H7 (cell line): ENCODE measurements at regions not wholly inside any gene's neighbourhood (a gene's known extent, or its start where the extent isn't known, plus 50 kb on each side); places are given as distances from the start of the nearest gene placed in this dataset.
"Not testable (repeated sequence)": the region's sequence is repeated elsewhere in the genome, so short reads cannot be mapped to it uniquely, and the experiment has no call there.

Experiments
- DNase-seq: peaks from one replicate; pipeline ENCODE4 v3.0.0; 2012
- H3K27me3 ChIP-seq: 2 replicates; pipeline ENCODE4 v1.6.0; 2011; ENCODE audit warnings: mild to moderate bottlenecking, low read length; ENCODE audit not compliant: control insufficient read depth, insufficient read depth
- H3K36me3 ChIP-seq: replicated peaks from 2 replicates; pipeline ENCODE4 v1.5.1; 2011; ENCODE audit warnings: low read length; ENCODE audit not compliant: control insufficient read depth, insufficient read depth
- H3K4me3 ChIP-seq: 2 replicates; pipeline ENCODE4 v1.5.1; 2011; ENCODE audit warnings: low read depth, mild to moderate bottlenecking, control low read depth, low read length, moderate library complexity; ENCODE audit not compliant: insufficient read depth

DNA sequence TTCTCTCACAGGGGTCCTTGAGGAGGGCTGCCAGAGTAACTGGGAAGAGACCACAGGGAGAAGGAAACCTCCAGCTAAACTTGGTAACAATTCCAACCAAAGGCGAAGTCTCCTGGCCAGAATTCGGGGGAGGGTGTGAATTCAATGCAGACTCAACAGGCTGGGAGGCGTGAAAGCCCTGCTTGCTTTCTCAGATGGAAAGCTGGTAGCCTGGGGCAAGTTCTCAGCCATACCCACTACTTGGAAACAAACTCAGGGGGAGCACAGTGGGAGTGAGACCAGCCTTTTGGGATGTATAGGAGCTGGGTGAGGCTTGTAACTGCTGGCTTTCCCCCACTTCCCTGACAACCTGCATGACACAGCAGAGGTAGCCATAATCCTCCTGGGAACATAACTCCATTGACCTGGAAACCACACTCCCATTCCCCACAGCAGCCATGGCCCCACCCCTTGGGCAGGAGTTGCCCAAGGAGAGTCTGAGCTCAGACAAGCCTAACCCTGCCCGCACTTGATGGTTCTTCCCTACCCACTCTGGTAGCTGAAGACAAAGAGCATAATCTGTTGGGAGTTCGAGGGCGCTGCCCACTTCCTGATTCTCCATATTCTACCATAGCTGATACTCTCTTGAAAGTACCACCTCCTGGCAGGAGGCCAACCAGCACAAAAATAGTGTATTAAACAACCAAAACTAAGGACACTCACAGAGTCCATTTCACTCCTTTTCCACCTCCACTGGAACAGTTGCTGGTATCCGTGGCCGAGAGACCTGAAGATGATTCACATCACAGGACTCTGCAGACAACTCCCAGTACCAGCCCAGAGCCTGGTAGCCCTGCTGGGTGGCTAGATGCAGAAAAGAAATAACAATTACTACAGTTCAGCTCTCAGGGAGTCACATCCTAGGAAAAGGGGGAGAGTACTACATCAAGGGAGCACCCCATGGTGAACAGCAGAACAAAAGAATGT lies 123.8 kb downstream of the FAM170A start:
- H3K4me3 ChIP-seq, result no peak overlapping the region
- H3K27me3 ChIP-seq, result no peaks in the 10 kb centered on the region
- no peaks in the 10 kb centered on the region for H3K36me3 ChIP-seq
- DNase-seq, result no peak

DNA sequence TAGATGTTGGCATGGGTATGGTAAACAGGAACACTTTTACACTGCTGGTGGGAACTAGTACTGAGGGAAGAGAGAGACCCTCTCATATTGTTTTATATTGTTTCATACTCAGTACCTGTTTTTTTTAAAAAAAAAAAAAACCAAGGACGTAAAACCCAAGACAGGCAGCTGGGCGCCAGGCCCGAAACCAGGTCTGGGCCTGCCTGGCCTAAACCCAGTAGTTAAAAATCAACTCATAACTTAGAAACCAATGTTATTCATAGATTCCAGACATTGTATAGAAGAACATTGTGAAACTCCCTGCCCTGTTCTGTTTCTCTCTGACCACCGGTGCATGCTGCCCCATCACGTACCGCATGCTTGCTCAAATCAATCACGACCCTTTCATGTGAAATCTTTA lies 125.5 kb downstream of the FAM170A start:
- not testable (repeated sequence) for DNase-seq, H3K36me3 ChIP-seq, H3K27me3 ChIP-seq, H3K4me3 ChIP-seq

DNA sequence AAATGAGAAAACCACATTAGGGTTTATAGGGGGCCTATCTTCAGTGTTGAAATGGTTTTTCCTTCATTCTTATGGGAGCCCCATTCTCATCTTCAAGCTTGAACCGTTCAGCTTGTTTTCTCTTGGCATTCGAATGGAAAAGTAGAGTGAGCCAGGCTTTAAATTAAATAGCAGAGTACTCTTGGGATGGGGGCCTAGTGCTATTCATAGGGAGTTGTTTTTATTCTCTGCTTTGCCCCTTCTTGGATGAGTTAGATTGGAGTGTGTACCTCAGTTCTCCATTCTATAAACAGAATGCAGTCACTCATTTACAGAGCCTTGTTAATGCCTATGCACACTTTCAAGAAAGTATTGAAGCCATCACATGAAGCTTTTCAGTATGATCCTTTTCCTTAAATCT lies 127.9 kb downstream of the FAM170A start:
- DNase-seq, result no peak
- H3K4me3 ChIP-seq, result no peak overlapping the region
- no peaks in the 10 kb centered on the region for H3K27me3 ChIP-seq
- no peaks in the 10 kb centered on the region for H3K36me3 ChIP-seq

DNA sequence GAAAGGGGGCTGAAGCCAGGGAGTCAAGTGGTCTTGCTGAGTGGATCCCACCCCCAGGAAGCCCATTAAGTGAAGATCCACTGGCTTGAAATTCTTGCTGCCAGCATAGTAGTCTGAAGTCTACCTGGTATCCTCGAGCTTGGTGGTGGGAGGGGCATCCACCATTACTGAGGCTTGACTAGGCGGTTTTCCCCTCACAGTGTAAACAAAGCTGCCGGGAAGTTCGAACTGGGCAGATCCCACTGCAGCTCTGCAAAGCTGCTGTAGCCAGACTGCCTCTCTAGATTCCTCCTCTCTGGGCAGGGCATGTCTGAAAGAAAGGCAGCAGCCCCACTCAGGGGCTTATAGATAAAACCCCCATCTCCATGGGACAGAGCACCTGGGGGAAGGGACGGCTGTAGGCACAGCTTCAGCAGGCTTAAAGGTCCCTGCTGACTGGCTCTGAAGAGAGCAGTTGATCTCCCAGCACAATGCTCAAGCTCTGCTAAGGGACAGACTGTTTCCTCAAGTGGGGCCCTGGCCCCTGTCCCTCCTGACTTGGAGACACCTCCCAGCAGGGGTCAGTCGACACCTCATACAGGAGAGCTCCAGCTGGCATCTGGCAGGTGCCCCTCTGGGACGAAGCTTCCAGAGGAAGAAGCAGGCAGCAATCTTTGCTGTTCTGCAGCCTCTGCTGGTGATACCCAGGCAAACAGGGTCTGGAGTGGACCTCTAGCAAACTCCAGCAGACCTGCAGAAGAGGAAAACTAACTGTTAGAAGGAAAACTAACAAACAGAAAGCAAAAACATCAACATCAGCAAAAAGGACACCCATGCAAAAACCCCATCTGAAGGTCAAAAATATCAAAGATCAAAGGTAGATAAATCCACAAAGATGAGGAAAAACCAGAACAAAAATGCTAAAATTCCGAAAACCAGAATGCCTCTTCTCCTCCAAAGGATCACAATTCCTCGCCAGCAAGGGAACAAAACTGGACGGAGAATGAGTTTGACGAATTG lies 140.6 kb downstream of the FAM170A start:
- H3K36me3 ChIP-seq, H3K4me3 ChIP-seq, DNase-seq, H3K27me3 ChIP-seq: not testable (repeated sequence)

DNA sequence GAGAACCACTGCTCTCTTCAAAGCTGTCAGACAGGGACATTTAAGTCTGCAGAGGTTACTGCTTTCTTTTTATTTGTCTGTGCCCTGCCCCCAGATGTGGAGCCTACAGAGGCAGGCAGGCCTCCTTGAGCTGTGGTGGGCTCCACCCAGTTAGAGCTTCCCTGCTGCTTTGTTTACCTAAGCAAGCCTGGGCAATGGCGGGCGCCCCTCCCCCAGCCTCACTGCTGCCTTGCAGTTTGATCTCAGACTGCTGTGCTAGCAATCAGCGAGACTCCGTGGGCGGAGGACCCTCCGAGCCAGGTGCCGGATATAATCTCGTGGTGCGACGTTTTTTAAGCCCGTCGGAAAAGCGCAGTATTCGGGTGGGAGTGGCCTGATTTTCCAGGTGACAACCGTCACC lies 150.8 kb downstream of the FAM170A start:
- H3K27me3 ChIP-seq, DNase-seq, H3K36me3 ChIP-seq: not testable (repeated sequence)
- peak overlapping the region; percentile 16 for H3K4me3 ChIP-seq

DNA sequence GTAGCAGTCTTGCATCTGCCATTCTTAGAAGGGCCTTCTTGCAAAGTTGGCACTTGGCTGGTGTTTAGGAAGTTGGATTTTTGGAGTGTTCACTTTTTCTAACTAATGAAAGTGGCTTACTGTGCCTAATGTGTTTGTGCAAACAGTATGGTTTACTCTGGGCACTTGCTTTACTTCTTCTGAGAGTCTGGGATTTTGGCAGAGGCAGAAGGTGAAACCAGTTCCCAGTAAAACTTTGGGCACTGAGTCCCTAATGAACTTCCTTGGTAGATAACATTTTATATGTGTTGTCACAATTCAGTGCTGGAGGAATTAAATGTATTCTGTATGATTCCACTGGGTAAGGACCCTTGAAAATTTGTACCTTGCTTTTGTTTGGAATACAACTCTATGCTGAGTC lies 155.7 kb downstream of the FAM170A start:
- no peaks in the 10 kb centered on the region for H3K36me3 ChIP-seq
- no peak overlapping the region for H3K4me3 ChIP-seq
- no peak for DNase-seq
- H3K27me3 ChIP-seq, result no peaks in the 10 kb centered on the region

DNA sequence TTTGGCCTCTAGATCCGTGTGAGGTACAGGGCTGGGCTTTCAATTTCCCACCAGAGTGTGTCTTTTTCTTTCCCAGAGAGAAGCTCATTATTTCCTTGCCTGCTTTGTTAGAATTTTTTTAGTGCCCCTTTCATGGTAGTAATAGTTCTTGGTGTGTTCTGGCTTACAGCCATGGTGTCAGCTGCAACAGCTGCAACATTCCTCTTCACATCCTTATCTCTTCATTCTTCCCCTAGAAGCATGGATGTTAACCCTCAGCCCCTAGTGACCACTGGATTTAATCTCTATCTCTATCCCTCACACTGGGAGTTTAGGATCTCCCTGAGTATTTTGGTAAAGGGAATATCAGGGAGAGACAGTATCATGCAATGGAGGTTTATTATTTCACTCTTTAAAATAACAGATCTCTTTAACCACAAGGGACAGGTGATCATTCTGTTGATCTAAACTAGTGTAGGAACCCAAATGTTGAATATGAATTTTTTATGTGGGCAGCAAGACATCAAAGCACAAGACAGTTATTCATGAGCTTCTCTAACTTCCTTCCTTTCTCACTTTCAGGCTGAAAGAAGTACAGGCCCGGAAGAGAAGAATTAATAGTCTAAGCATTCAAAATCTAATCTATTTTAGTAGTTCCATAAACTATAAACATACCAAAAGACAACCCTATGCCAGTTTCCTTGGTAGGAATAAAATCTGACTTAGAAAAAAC lies 160.2 kb downstream of the FAM170A start:
- Histone ChIP-seq H3K4me3 (no peak overlapping the region), H3K27me3 (no peaks in the 10 kb centered on the region), H3K36me3 (no peaks in the 10 kb centered on the region)
- no peak for DNase-seq

DNA sequence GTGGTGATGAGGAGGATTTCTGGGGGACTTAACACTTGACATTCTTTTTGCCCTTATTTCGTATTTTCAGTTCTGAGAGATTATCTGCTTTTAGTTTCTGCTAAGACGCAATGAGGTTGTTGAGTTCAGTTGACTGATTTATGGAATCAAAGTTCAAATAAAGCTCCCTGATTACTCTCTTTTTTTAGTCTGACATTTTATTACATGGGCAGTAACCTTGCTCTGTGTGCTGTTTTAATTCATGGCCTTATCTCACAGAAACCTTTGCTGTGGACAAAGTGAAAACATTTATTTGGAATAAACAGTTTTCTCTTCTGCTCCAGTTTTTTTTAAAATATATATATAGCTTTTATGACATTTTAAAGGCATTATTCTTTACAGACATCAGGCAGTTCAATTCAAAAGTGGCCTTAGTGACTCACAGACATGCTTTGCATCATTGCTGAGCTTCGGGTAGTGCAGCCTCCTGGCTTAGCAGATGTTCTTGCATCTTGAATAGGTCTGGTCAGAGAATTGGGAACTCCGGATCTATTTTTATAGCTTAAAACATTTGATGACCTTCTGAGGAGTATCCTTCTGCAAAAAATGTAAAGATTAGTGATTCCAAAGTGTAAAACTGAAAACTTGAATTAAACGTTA lies 162.9 kb downstream of the FAM170A start:
- Histone ChIP-seq H3K4me3 (no peak overlapping the region), H3K36me3 (no peaks in the 10 kb centered on the region), H3K27me3 (no peaks in the 10 kb centered on the region)
- no peak for DNase-seq

DNA sequence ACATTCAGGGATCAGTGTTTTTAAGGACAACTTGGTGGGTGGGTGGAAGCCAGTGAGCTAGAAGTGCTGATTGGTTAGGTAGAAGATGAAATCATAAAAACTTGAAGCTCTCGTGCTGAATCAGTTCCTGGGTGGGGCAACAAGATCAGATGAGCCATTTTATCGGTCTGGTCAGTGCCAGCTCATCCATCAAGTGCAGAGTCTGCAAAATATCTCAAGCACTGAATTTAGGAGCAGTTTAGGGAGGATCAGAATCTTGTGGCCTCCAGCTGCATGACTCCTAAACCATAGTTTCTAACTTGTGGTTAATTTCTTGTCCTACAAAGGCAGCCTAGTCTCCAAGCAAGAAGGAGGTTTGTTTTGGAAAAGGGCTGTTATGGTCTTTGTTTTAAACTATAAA lies 166.4 kb downstream of the FAM170A start:
- no peaks in the 10 kb centered on the region for H3K27me3 ChIP-seq
- DNase-seq, result no peak
- no peaks in the 10 kb centered on the region for H3K36me3 ChIP-seq
- H3K4me3 ChIP-seq, result no peak overlapping the region

DNA sequence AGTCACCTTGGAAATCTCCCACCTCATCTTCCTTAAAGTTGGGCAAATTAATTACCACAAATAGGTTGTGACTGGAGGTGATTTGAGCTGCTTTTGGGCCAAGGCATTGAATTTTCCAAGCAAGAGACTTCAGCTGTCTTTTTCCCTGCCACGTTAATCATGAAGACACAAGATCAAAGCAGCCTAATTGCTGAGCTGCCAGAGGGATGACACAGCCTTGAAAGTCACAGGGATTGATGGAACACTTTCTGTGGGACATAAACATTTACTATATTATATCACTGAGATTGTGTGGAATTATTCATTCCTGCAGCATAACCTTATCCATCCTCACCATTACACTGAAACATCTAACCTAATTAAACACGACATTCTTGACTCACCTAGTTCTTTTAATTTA lies 172.2 kb downstream of the FAM170A start:
- no peaks in the 10 kb centered on the region for H3K36me3 ChIP-seq
- no peak for DNase-seq
- no peak overlapping the region for H3K4me3 ChIP-seq
- H3K27me3 ChIP-seq, result no peaks in the 10 kb centered on the region

DNA sequence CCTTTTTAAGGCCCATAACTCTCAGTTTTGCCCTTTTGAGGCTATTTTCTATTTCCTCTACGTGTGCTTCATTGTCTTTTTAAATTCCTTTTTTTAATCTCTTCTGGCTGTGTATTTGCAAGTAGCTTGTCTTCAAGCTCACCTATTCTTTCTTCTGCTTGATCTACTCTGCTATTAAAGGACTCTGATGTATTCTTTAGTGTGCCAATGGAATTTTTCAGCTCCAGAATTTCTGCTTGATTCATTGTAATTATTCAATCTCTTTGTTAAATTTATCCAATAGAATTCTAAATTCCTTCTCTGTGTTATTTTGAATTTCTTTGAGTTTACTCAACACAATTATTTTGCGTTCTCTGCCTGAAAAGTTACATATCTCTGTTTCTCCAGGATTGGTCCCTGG lies 178.7 kb downstream of the FAM170A start:
- H3K36me3 ChIP-seq, result no peaks in the 10 kb centered on the region
- DNase-seq, result no peak

DNA sequence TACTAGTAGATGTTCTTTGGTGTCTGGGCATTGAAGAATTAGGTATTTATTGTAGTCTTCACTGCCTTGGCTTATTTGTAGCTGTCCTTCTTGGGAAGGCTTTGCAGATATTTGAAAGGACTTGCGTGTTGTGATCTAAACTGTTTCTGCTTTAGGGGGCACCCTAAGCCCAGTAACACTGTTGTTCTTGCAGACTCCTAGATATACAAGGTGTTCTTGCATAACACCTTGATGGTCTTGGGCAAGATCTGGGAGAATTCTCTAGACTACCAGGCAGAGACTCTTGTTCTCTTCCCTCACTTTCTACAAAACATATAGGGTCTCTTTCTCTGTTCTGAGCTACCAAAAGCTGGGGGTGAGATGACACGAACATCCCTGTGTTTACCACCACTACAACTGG lies 179.1 kb downstream of the FAM170A start:
- no peaks in the 10 kb centered on the region for H3K27me3 ChIP-seq
- no peak for DNase-seq
- no peaks in the 10 kb centered on the region for H3K36me3 ChIP-seq
- no peak overlapping the region for H3K4me3 ChIP-seq

More for the DNA sequence above, 178.7 kb downstream of the FAM170A start:
- no peaks in the 10 kb centered on the region for H3K27me3 ChIP-seq
- H3K4me3 ChIP-seq, result no peak overlapping the region

DNA sequence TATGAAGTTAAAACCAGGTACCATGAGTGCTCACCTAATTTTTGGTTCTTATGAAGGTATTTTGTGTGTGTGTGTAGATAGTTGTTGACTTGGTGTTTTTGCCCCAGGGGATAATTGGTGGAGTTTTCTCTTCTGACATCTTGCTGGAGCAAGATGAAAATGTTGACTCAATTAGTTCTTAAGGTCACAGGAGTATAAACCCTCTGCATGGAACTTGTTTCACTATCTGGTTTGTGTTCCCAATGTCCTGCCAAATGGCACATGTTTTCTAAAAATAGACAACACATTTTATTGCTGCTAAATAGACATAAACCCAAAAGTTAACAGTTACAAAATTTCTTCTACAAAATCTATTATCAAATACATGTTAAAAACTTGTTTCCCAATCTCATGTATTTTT lies 180.9 kb downstream of the FAM170A start:
- DNase-seq, result no peak
- Histone ChIP-seq H3K36me3 (no peaks in the 10 kb centered on the region), H3K4me3 (no peak overlapping the region), H3K27me3 (no peaks in the 10 kb centered on the region)

DNA sequence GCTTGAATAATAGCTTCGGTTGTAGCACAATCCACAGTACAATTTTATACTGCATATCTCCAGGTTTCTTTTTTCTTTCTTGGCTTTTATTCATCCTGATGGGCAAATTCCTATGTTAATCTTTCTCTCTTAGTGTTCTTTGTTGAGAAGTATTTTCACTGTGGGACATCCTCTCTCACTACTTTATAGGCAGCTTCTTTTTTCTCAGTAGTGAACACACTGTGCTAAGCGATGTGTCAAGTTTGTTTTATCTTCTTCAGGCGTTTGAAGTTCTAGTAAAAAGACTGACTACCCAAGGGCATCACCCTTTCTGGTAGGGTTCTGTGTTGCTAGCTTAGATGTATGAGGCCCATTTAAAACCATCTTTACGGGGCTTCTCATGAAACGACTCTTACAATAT lies 182.1 kb downstream of the FAM170A start:
- Histone ChIP-seq H3K4me3 (no peak overlapping the region), H3K36me3 (no peaks in the 10 kb centered on the region), H3K27me3 (no peaks in the 10 kb centered on the region)
- no peak for DNase-seq
